NCI-H1694 treated with DMSO at 0.1 percent for 48 hours (cell line): ENCODE measurements at regions not wholly inside any gene's neighbourhood (a gene's known extent, or its start where the extent isn't known, plus 50 kb on each side); places are given as distances from the start of the nearest gene placed in this dataset.
"Not testable (repeated sequence)": the region's sequence is repeated elsewhere in the genome, so short reads cannot be mapped to it uniquely, and the experiment has no call there.

Experiments used
- DNase-seq: peaks from one replicate; lab custom pipeline; 2025; lab: John Stamatoyannopoulos, UW

DNA sequence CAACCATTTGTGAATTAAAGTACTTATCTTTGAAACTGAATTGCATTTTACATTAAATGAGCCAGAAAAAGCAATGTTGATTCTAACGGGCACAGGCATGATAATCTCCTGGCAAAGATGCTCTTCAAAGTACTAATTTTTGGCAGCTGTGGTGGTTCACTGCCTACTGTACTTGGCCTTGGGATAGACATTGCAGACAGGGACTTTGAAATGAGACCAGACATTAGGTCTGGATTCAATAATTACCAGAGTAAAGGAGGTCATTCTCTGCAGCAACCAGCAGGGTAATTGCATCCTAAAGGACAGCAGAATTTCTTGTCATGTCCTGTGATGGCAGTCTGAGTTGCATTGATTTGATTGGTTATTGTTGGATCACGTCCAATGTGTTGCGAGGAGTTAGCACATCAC is 986.5 kb downstream of the TDRD15 start:
- peak; percentile 77 for DNase-seq

DNA sequence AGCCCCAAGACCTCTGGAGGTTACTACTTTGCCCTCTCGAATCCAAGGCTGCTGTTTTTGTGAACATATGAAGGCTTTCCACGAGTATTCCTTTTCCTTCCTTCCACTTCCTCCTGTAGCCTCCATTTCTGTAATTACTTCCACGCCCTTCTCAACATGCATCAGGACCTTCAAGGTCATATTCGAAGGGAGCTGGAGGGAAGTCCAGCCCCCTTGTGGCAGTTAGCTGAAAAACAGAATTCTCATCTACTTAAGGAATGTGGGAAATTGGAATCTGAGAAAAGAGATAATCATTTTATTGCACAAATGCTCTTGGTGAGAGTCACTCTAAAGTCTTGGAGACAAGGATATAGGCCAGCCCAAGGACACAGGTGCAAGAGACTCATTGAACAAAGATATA is 1000.2 kb downstream of the TDRD15 start:
- DNase-seq = no peak

DNA sequence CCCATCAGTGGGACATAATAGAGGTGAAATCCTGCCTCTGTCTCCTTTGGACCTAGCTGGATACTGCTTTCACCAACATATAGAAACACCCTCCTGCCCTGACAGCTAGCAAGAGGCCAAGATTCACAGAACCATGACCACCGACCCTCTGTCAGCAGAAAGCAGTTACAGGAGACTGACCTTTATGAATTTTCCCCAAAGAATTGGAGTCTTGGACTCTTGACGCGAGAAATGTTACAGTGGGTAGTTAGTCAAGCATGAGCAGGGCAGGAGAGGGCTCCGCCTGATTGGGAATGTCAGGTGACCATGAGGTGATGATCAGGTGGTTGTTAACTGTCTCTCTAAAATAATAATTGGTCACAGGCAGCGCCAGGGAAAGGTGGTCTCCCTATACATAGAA is 1002.3 kb downstream of the TDRD15 start:
- no peak for DNase-seq

DNA sequence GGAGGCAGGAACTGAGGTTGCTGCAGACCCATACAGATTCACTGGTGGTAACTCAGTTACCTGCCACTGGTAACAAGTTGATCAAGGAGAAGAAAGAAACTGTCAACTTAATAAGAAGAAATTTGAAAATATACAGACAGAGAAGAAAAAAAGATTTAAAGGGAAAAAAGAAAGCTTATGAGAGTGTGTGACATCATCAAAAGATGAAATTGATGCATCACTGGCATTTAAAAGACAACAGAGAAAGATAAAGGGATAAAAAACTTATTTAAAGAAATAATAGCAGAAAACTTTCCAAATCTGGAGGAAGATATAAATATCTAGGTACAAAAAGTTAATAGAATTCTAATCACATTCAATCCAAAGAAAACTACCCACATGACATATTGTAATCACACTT is 1003.2 kb downstream of the TDRD15 start:
- no peak for DNase-seq

DNA sequence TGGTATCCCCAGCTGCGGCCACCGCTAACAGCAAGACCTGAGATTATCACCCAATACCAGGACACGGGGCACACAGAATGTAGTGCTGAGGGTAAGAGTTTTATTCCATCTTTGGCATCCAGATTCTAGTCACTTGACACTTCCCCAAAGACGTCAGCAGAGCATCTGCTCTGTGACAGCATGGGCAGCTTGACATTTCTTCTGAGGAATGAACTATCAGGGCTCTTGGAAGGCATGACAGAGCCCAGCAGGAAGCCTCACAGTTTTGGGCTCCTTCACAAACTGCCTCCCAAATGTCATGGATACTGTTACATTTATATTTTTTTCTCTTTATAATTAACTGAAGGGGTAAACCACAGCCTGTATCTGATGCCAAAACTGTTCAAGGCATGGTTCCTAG is 1010.7 kb downstream of the TDRD15 start:
- DNase-seq = no peak

DNA sequence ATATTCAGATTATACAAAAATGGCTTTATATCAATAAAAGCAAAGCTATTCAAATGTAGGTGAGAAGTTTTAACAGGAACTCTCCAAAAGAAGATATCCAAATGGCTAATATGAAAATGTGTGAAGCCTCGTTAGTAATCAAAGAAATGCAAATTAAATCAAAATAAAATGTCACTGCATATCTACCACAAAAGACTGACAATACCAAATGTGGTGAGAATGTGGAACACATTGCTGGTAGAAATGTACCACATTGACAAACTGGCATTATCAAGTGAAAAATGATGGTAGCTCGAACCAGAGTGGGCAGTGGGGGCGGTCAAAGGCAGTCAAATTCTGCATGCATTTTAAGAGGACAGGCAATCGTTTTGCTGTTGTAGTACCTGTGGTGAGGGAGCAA is 1012.7 kb downstream of the TDRD15 start:
- DNase-seq = no peak

DNA sequence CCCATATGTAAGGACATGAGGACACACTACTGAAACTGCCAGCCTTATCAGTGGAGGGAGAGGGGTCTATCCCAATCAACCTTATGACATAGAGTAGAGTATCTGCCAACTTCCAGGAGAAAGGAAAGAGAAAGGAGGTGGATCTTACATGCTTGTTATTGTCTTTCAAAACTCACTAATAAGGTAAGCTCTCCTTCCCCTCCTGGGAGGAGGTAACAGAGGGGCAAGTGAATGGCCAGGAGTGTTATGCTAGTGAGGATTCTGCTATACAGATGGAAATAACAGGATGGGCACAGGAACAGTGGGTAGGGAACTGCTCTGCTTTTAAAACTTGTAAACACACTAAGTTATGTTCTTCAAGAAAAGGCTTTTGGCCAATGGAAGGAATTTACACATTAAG is 1020.1 kb downstream of the TDRD15 start:
- no peak for DNase-seq

DNA sequence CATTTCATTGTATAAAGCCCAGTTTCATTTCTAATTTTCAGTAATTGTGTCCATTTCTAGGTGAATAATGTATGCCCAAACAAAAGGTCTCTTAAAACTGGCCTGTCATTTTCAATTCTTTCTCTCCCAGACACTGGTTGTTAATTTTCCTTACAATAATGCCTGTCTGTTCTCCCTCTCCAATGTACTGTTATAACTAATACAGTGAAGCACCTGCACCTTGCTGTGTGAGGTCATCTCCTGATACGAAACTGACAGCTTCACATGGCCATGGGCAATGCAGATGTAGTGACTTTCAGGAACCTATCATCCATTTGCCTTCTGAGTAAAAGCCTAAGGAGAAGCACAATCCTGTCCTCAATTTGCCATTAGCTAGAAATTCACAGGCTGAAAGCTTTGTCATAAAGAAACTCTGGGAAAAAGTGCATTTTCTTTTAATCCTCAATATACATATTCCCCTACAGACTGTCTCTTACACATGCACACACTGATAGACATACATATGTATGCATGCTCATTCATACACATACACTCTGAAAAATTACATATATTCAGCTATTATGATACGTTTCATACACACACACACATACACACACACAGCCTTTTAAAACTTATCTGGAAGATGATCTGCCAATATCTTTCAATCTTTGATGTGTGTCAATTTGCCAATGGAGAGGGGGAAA is 1030.3 kb downstream of the TDRD15 start:
- DNase-seq = no peak

DNA sequence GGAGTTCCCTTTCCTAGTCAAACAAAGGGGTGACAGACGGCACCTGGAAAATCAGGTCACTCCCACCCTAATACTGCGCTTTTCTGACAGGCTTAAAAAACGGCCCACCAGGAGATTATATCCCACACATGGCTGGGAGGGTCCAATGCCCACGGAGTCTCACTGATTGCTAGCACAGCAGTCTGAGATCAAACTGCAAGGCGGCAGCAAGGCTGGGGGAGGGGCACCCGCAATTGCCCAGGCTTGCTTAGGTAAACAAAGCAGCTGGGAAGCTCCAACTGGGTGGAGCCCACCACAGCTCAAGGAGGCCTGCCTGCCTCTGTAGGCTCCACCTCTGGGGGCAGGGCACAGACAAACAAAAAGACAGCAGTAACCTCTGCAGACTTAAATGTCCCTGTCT is 1032.9 kb downstream of the TDRD15 start:
- DNase-seq = not testable (repeated sequence)

DNA sequence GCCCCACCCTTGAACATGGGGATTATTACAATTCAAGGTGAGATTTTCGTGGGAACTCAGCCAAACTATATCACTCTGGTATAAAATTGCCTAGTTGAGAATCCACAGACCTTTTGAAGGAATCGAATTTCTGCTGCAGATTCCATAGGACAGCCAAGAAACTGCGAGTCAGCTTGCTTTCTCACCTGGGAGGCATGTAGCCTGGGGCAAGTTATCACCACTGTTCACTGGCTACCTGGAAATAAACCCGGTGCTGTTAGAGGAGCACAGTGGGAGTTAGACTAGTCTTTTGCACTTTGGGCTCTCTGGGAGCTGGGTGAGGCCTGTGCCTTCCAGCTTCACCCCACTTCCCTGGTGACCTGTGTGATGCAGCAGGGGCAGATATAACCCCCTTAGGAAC is 1043.5 kb downstream of the TDRD15 start:
- no peak for DNase-seq

DNA sequence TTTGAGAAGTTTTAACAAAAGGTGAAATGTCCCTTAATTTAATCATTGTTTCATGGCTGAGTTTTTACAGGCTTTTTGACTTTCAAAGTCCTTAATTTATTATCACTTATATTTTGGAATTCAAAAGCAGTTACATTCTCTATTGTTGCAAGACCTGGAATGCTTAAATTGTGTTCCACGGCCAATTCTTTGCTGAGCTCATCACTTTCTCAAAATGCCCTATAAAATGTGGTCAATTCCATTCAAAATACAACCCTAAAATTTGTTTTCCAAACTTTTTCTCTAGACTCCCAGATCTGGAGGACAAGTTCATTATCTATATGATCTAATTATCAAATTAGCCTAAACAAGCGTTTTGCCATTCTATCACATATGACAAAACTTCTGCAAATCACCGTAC is 1051.2 kb downstream of the TDRD15 start:
- no peak for DNase-seq

DNA sequence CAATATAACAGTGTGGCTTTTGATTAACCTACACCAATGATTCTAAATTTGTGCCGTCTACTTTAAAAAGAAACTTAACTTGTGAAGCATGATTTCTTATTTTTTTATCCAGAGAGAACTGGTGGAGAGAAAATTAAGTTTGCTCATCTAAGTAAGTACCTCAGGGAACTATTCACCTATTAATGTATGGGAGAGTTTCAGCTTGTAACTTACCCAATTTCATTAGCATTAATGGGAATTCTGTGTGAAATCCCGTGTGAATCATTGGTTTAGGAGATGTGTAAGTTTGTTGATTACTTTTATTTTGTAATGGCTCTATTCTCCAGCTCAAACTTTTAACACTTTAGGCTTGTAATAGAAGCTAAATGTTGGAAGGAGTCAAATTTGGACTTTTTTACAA is 1061.5 kb downstream of the TDRD15 start:
- DNase-seq = no peak

DNA sequence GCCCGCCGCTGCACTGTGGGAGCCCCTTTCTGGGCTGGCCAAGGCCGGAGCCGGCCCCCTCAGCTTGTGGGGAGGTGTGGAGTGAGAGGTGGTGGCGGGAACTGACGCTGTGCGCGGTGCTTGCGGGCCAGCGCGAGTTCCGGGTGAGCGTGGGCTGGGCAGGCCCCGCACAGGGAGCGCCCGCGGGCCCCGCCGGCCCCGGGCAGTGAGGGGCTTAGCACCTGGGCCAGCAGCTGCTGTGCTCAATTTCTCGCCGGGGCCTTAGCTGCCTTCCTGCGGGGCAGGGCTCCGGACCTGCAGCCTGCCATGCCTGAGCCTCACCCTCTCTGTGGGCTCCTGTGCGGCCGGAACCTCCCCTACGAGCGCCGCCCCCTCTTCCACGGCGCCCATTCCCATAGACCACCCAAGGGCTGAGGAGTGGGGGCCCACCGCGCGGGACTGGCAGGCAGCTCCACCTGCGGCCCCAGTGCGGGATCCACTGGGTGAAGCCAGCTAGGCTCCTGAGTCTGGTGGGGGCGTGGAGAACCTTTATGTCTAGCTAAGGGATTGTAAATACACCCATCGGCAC is 1062.6 kb downstream of the TDRD15 start:
- not testable (repeated sequence) for DNase-seq

DNA sequence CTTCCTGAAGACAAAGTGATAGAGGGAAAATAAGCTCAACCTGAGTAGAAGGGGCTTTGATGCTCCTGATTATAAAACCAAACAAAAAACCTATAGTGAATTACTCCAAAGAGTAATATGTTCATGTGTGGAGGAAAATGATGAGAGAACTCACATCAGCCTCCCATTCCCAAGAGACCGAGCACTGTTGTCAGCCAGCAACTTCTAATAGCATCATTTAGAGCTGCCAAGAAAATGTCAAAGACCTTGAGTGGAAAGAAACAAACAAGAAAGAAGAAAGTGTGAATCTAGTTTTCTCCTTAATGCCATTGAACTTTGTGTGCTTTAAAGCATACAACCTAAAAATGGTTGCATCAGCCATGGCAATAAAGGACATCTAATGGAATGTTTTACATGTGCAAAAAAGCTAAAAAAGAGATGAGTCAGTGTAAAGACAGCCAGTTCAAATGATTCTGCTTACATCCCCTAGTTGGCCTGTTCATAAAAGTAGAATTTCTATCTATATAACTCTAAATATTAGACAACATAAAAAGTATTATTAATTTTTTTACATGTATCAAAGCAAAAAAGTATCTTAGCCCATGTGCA is 1066.2 kb downstream of the TDRD15 start:
- DNase-seq = no peak

DNA sequence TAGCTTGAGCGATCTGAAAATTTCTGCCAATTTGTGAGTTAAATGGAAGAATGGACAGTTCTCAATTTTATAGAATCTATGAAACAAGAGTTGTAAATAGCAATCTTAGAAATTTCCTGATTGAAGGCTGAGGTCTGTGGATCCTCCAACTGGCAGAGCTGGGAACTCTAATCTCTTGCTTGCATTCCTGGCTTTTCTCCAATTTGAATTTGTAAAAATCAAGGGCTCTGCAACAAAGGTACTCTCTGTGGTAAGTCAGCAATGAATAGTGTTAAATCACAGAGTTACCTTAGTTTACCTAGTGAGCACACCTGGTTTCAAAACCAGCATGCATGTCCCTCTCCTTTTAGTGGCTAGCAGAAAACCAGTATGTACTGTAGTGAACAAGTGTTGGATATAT is 1070.5 kb downstream of the TDRD15 start:
- DNase-seq = no peak

DNA sequence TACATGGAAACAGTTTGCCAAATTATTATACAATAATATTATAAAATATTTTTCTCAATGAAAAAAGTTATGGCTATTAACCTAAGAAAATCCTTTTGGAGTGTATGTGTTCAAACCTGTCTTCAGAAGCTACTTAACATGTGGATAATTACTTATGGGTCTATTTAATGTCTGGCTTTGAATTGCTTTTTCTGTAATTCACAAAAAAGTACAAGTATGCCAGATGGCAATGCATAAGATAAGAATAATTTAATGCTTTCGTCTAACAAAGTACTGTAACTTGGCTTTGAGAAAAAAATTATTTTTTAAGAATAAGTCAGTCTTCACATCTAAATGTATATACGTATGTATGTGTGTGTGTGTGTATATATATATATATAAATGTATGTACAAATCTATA is 1073.0 kb downstream of the TDRD15 start:
- DNase-seq = no peak

DNA sequence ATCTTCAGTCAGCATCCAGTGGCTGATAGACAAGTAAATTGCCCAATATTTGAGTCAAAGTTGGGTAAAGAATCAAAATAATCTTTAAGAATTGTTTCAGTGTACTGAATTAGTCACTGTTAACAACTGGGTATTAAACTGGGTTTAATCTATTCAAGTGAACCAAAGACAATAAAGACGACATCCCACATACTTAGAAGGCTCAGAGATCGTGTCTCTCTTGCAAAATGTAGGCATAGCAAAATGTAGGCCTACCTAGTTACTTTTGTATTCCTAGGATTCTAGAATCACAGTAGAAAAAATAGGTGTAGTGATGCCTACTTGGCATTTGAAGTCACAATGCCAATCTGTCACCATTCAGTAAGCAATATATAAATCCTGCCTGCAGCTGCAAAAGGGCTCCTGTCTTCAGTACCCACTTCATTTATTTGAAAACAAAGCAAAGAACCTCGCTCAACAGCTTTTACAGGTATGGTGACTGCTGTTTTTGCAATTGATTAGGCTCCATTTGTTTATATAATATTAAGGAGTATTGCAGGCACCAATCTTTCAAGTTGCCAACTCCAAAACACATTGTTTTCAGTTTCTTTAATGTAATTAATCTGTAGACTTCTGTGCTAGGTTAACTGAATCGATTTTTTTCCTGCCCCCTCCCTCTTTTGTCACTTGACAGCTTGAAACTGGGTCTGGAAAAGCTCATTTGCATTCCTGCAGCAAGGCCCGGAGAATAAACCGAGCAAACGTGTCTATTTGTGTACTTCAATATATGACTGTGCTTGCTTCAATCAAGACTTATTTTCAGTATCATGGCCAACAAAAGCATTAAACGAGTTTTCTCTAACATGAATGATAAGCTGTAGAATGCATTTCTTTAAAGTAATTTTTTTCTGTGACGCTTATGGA is 1074.9 kb downstream of the TDRD15 start:
- no peak for DNase-seq

DNA sequence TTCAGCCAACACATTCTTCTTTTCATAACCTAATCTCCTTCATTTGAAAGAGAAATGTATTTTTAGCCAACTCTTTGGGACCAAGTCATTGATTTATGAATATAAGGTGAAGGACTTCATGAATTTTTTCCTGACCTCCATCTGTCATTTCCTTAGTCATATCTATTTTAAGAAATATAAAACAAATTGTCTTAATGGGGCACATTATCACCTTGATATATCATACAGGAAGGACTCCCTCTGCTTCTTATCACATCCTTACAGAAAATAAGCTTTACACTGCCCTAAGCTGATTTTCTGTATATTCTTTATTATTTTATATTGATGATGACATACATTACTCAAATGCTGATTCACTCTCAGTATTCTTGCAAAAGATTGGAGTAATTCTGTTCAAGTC is 1076.2 kb downstream of the TDRD15 start:
- no peak for DNase-seq

DNA sequence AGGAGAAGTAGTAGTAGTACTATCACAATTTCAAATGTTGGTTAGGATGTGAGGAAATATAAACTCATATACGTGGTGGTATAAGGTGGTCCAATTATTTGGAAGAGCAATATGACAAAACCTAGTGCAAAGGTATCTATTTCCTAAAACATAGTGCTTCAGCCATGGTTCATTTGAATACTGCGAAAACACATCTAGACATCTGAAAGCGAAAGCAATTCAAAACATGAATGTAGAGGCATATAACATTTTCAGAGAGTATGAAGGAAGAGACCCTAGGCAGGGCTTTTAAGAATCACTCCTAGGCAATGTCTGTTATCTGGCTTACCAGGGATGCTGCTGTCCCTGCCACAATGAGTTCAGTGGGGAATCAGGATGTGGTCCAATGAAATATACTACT is 1085.8 kb downstream of the TDRD15 start:
- no peak for DNase-seq

DNA sequence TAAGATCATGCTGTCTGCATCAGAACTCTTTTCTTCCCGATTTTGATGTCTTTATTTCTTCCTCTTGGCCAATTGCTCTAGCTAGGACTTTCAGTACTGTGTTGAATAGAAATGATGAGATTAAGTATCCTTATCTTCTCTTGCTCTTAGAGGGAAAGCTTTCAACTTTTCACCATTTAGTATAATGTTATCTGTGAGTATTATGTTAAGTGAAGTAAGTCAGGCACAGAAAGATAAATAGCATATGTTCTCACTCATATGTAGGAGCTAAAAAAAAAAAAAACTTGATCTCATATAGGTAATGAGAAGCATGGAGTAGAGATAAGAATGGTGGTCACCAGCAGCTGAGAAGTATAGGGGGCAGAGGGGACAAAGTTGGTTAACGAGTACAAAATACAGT is 1089.5 kb downstream of the TDRD15 start:
- no peak for DNase-seq

DNA sequence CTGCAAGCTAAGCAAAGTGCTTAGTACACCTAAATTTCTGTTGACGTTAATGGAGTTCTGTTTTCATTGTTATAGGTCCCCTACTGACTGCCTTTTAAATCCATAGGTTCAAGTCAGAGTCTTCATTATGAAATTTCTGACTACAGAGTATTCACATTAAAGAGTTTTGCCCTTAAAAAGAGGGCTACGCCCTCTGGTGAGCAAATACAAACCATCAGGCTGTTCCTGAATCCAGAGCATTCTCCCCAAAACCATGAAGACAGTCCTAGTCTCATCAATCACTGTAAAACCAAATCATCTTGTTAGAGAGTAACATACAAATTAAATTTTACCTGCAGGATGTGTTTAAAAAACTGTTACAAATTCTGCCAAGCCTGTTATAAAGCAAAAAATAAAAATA is 1091.7 kb downstream of the TDRD15 start:
- DNase-seq = no peak

DNA sequence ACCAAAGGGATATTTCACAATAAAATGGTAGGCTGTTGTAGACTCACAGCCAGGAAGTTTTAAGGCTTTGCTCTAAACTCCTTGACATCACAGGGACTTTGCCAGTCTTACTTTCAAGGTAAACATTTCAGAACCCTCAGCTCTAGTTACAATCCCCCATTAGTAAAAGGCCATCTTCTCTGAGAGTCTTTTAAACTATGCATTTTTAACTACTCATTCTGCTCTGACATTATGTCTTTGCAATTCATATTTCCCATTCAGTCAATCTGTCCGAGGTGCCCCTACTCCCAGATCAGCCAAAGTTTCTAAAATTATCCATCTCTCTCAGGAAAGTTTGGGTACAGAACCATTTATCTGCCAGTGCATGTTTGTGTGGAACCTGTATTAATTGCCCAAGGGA is 1094.1 kb downstream of the TDRD15 start:
- no peak for DNase-seq

DNA sequence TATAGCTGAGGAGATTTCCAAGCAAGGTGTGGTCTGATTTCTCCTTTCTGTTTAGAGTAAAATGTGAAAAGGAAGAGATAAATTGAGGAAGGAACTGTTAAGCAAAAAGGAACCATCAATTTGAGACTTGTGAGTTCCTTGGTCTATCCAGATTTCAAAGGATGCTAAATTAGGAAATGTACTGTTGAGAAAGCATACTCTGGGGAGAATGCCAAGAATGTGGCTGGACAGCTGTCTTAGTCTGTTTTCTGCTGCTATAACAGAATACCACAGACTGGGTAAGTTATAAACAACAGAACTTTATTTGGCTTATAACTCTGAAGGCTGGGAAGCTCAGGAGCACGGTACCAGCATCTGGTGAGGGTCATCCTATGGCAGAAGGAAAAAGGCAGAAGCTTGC is 1097.2 kb downstream of the TDRD15 start:
- no peak for DNase-seq
